ENCODE measurements at regions not wholly inside any gene's neighbourhood (a gene's known extent, or its start where the extent isn't known, plus 50 kb on each side); places are given as distances from the start of the nearest gene placed in this dataset.

GRCh38 chr10:130255777-130256176 lies 119.6 kb downstream of the GLRX3 start:
- Histone ChIP-seq H2BK12ac (ENCODE audit: insufficient read length, low read depth, low read length) (no peak overlapping the region), H4K20me1 (ENCODE audit: control insufficient read depth, insufficient read depth, insufficient read length) (no peaks in the 10 kb centered on the region), H2BK20ac (ENCODE audit: low read depth, low read length, poor library complexity, severe bottlenecking) (no peak overlapping the region), H3K27ac (ENCODE audit: insufficient read length, low read depth, low read length) (no peak overlapping the region), H3K27me3 (ENCODE audit: insufficient read depth, low read length) (no peaks in the 10 kb centered on the region), H4K91ac (ENCODE audit: insufficient read length, low read depth, low read length) (no peak overlapping the region), H2AFZ (ENCODE audit: low read length) (no peak overlapping the region), H2BK5ac (ENCODE audit: insufficient read length, low read length) (no peak overlapping the region), H3K9me3 (ENCODE audit: control insufficient read depth, low read depth, low read length) (no peaks in the 10 kb centered on the region), H2BK120ac (ENCODE audit: low read depth, low read length, poor library complexity, severe bottlenecking) (no peak overlapping the region), H3K14ac (ENCODE audit: insufficient read depth, low read length) (no peak overlapping the region), H3T11ph (ENCODE audit: low read length) (no peak overlapping the region), H3K56ac (ENCODE audit: insufficient read length, low read depth, low read length) (no peak overlapping the region), H3K4me2 (ENCODE audit: insufficient read depth, insufficient read length, low read length) (no peak overlapping the region), H3K23ac (ENCODE audit: insufficient read length, low read depth, low read length) (no peak overlapping the region), H3K79me2 (ENCODE audit: insufficient read depth, low read length) (no peaks in the 10 kb centered on the region), H3K23me2 (ENCODE audit: insufficient read length, low read depth, low read length, poor library complexity, severe bottlenecking) (no peaks in the 10 kb centered on the region), H4K8ac (replicated peaks; ENCODE audit: insufficient read length, low read depth, low read length) (no peak overlapping the region), H4K5ac (ENCODE audit: insufficient read length, low read depth, low read length) (no peak overlapping the region), H3K4me1 (ENCODE audit: insufficient read depth, low read length) (no peaks in the 10 kb centered on the region), H3K9ac (ENCODE audit: extremely low read depth, insufficient read length, low read length) (no peak overlapping the region), H3K18ac (ENCODE audit: insufficient read length, low read depth, low read length) (no peak overlapping the region), H3K79me1 (ENCODE audit: insufficient read depth, low read depth, low read length, poor library complexity, severe bottlenecking) (no peaks in the 10 kb centered on the region), H2AK5ac (ENCODE audit: insufficient read length, low read length) (no peak overlapping the region), H3K4ac (ENCODE audit: low read depth, low read length) (no peak overlapping the region), H2BK15ac (ENCODE audit: low read depth, low read length) (no peak overlapping the region)
- peaks cover 3 to 6% of the 10 kb centered on the region in 2 experiments; a peak in 2 of 4 replicates for H3K4me1 Mint-ChIP-seq
- peaks cover 0 to 3% (median 0%) of the 10 kb centered on the region in 3 experiments; a peak in 1 of 7 replicates for H3K36me3 Mint-ChIP-seq (ENCODE audit: insufficient read depth in 1 of 3, low read depth in 3 of 3)
- H3K4me3 Mint-ChIP-seq = no peak overlapping the region
- WGBS (ENCODE audit: extremely low coverage, insufficient read length, low lambda C conversion rate) = no CpG with 5 or more reads among the region's 5 CpGs
- H3K9me3 Mint-ChIP-seq = peaks cover 22 to 49% of the 10 kb centered on the region in 2 experiments
- H3K27me3 Mint-ChIP-seq (ENCODE audit: low read depth) = peaks cover 5% of the 10 kb centered on the region
- no peak overlapping the region for H3K27ac Mint-ChIP-seq
- DNase-seq = no peak
- TF ChIP-seq CTCF (conservative IDR thresholded peaks at IDR 0.05) = no peak

Data from H9 (cell line).